IPS-18a (cell line): ENCODE measurements at regions not wholly inside any gene's neighbourhood (a gene's known extent, or its start where the extent isn't known, plus 50 kb on each side); places are given as distances from the start of the nearest gene placed in this dataset.

Experiments used
- H3K27ac ChIP-seq: one replicate; pipeline ENCODE4 v1.5.1; 2013; ENCODE audit warnings: low read length
- H3K27me3 ChIP-seq: one replicate; pipeline ENCODE4 v1.6.1; 2013; ENCODE audit warnings: mild to moderate bottlenecking, low read length; ENCODE audit not compliant: control insufficient read depth, insufficient read depth
- H3K36me3 ChIP-seq: one replicate; pipeline ENCODE4 v1.6.1; 2013; ENCODE audit warnings: low read depth, low read length; ENCODE audit not compliant: control insufficient read depth
- H3K4me1 ChIP-seq: one replicate; pipeline ENCODE4 v1.6.1; 2013; ENCODE audit warnings: low read depth, low read length; ENCODE audit not compliant: control insufficient read depth
- H3K4me3 ChIP-seq: one replicate; pipeline ENCODE4 v1.5.1; 2013; ENCODE audit warnings: low read length
- H3K9ac ChIP-seq: one replicate; pipeline ENCODE4 v1.6.1; 2013; ENCODE audit warnings: mild to moderate bottlenecking, low read length, moderate library complexity
- H3K9me3 ChIP-seq: one replicate; pipeline ENCODE4 v1.6.1; 2013; ENCODE audit warnings: low read depth, low read length; ENCODE audit not compliant: control insufficient read depth

DNA sequence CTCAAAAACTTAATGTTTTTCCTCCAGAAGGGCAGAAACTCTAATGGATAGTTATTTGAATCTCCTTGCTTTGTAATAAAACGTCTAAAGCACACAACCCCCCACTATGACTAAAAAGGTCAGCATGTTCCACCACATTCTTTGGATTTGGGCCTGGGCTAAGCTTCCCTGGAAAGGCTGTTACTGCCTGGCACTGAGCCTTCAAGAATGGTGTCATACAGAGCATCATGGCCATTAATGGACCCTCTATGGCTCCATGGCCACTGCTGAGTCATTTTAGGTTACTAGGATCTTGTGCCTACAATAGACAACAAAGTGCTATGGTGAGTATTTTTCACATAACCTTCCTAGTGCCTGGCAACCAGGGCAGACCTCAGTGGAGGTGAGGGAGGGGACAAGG, 242.6 kb upstream of the FAT3 start:
- Histone ChIP-seq H3K4me3 (no peak overlapping the region), H3K27ac (no peak overlapping the region), H3K9ac (no peak overlapping the region), H3K4me1 (peaks cover 8% of the 10 kb centered on the region), H3K36me3 (no peaks in the 10 kb centered on the region), H3K27me3 (no peaks in the 10 kb centered on the region), H3K9me3 (no peaks in the 10 kb centered on the region)

DNA sequence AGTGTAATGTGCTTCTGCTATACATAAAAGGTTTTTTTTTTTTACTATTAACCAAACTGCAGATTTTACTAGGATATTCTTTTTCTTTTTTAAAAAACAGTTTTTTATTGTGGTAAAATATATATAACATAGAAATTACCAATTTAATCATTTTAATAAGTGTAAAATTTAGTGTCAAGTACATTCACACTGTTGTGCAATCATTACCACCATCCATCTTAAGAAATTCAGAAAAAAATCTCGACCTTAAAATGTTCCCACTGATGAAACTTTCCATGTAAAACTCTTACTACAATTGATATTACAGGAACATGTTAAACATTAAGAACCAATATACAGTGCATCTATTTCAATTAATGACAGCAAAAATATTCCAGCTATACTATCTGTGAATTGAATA, 244.8 kb upstream of the FAT3 start:
- no peak overlapping the region for H3K4me3 ChIP-seq
- H3K27ac ChIP-seq, result no peak overlapping the region
- H3K9ac ChIP-seq, result no peak overlapping the region

GRCh38 chr11:91978747-91979146, 245.9 kb upstream of the FAT3 start:
- H3K9ac ChIP-seq, result no peak overlapping the region
- H3K4me3 ChIP-seq, result no peak overlapping the region
- no peaks in the 10 kb centered on the region for H3K4me1 ChIP-seq
- no peaks in the 10 kb centered on the region for H3K9me3 ChIP-seq
- H3K36me3 ChIP-seq, result no peaks in the 10 kb centered on the region
- H3K27me3 ChIP-seq, result no peaks in the 10 kb centered on the region
- no peak overlapping the region for H3K27ac ChIP-seq

More for the DNA sequence above, 244.8 kb upstream of the FAT3 start:
- no peaks in the 10 kb centered on the region for H3K27me3 ChIP-seq
- H3K4me1 ChIP-seq, result no peaks in the 10 kb centered on the region
- H3K9me3 ChIP-seq, result no peaks in the 10 kb centered on the region
- no peaks in the 10 kb centered on the region for H3K36me3 ChIP-seq

GRCh38 chr11:91972665-91973266, 251.9 kb upstream of the FAT3 start:
- H3K36me3 ChIP-seq, result no peaks in the 10 kb centered on the region
- no peak overlapping the region for H3K27ac ChIP-seq
- no peak overlapping the region for H3K4me3 ChIP-seq
- H3K9ac ChIP-seq, result no peak overlapping the region
- no peaks in the 10 kb centered on the region for H3K4me1 ChIP-seq
- no peaks in the 10 kb centered on the region for H3K9me3 ChIP-seq
- no peaks in the 10 kb centered on the region for H3K27me3 ChIP-seq

- Histone ChIP-seq H3K4me1 (no peaks in the 10 kb centered on the region), H3K9me3 (no peaks in the 10 kb centered on the region), H3K27ac (no peak overlapping the region), H3K4me3 (no peak overlapping the region), H3K36me3 (no peaks in the 10 kb centered on the region), H3K9ac (no peak overlapping the region), H3K27me3 (no peaks in the 10 kb centered on the region)
These were observed 254.0 kb upstream of the FAT3 start for GRCh38 chr11:91970624-91971023.

DNA sequence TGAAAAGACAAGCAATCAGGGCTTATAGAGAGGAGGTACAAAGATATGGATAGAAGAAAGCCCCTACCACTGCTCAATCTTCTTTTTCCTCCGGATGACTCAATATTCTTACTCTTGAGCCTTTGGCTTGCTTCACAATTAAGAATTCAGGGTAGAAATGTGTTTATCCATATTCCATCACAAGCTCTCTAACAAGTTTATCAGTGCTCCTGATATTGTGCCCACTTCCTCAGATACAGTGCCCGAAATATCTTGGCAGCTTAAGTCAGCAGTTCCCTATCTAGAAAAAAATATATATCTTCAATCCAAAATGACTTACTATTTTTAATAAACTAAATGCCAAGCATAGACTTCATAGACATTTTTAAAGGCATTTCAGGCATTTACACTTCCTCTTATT, 255.1 kb upstream of the FAT3 start:
- H3K4me1 ChIP-seq, result no peaks in the 10 kb centered on the region
- H3K36me3 ChIP-seq, result no peaks in the 10 kb centered on the region
- no peaks in the 10 kb centered on the region for H3K27me3 ChIP-seq
- H3K9ac ChIP-seq, result no peak overlapping the region
- no peak overlapping the region for H3K27ac ChIP-seq
- H3K9me3 ChIP-seq, result no peaks in the 10 kb centered on the region
- no peak overlapping the region for H3K4me3 ChIP-seq

DNA sequence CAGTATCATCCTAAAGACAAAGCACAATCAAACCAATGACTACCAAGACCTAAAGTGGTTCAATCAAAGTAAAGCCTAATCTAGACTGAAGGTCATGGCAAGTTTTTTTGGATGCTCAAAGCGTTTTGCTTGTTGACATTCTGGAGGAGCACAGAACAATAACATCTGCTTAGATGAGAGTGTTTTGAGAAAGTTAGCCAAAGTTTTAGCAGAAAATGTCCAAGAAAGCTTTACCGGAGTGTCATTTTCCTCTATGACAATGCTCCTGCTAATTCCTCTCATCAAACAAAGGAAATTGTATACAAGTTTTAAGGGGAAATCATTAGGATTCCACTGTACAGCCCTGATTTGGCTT, 256.9 kb upstream of the FAT3 start:
- no peaks in the 10 kb centered on the region for H3K27me3 ChIP-seq
- no peaks in the 10 kb centered on the region for H3K36me3 ChIP-seq
- no peaks in the 10 kb centered on the region for H3K9me3 ChIP-seq
- no peak overlapping the region for H3K4me3 ChIP-seq
- no peak overlapping the region for H3K27ac ChIP-seq
- H3K9ac ChIP-seq, result no peak overlapping the region
- H3K4me1 ChIP-seq, result no peaks in the 10 kb centered on the region

GRCh38 chr11:91967026-91967690, 257.5 kb upstream of the FAT3 start:
- Histone ChIP-seq H3K9ac (no peak overlapping the region), H3K4me3 (no peak overlapping the region), H3K9me3 (no peaks in the 10 kb centered on the region), H3K36me3 (no peaks in the 10 kb centered on the region), H3K27ac (no peak overlapping the region), H3K4me1 (no peaks in the 10 kb centered on the region), H3K27me3 (no peaks in the 10 kb centered on the region)

GRCh38 chr11:91966368-91966767, 258.2 kb upstream of the FAT3 start:
- H3K27ac ChIP-seq, result no peak overlapping the region
- H3K4me1 ChIP-seq, result no peaks in the 10 kb centered on the region
- no peaks in the 10 kb centered on the region for H3K36me3 ChIP-seq
- no peak overlapping the region for H3K4me3 ChIP-seq
- H3K27me3 ChIP-seq, result no peaks in the 10 kb centered on the region
- no peak overlapping the region for H3K9ac ChIP-seq
- H3K9me3 ChIP-seq, result no peaks in the 10 kb centered on the region

DNA sequence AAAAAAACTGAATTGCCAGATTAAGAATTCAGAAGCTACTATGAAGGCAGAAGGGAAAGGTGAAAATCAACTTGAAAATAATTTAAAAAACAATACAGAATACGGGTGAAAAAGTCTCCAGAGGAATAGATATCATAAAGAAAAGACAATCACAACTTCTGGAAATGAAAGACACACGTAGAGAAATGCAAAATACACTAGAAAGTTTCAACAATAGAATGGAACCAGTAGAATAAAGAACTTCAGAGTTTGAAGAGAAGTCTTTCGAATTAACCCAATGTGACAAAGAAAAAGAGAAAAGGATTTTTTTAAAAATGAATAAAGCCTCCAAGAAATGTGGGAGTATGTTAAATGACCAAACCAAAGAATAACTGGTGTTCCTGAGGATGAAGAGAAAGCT, 263.8 kb upstream of the FAT3 start:
- Histone ChIP-seq H3K9ac (no peak overlapping the region), H3K9me3 (no peaks in the 10 kb centered on the region), H3K4me1 (no peaks in the 10 kb centered on the region), H3K27me3 (no peaks in the 10 kb centered on the region), H3K27ac (no peak overlapping the region), H3K4me3 (no peak overlapping the region), H3K36me3 (no peaks in the 10 kb centered on the region)

DNA sequence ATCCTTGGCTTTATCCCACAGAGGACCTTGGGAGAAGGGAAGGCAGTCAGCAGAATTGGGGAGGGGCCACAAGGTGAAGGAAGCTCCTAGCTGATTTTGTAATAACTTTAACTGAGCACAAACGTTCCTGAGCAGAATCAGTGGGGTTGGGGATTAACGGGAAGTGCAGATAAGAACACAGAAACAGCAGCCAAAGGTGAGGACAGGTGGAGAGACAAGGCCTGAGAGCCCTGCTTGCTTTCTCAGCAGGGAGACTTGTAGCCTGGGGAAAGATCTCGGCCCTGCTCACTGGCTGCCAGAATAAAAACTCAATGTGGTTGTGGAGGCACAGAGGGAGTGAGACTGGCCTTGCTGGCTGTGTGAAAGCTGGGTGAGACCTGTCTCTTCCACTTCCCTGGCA, 265.2 kb upstream of the FAT3 start:
- H3K9me3 ChIP-seq, result no peaks in the 10 kb centered on the region
- H3K27me3 ChIP-seq, result no peaks in the 10 kb centered on the region
- no peaks in the 10 kb centered on the region for H3K36me3 ChIP-seq
- H3K4me1 ChIP-seq, result no peaks in the 10 kb centered on the region
- no peak overlapping the region for H3K27ac ChIP-seq
- H3K4me3 ChIP-seq, result no peak overlapping the region
- H3K9ac ChIP-seq, result no peak overlapping the region

GRCh38 chr11:91956711-91957110, 267.9 kb upstream of the FAT3 start:
- no peaks in the 10 kb centered on the region for H3K27me3 ChIP-seq
- H3K27ac ChIP-seq, result no peak overlapping the region
- no peaks in the 10 kb centered on the region for H3K9me3 ChIP-seq

More at GRCh38 chr11:91956711-91957110, 267.9 kb upstream of the FAT3 start:
- no peaks in the 10 kb centered on the region for H3K4me1 ChIP-seq
- no peak overlapping the region for H3K4me3 ChIP-seq
- no peaks in the 10 kb centered on the region for H3K36me3 ChIP-seq
- H3K9ac ChIP-seq, result no peak overlapping the region
